B cell (primary cell): ENCODE measurements at regions not wholly inside any gene's neighbourhood (a gene's known extent, or its start where the extent isn't known, plus 50 kb on each side); places are given as distances from the start of the nearest gene placed in this dataset.

Experiments
- EZH2 ChIP-seq: IDR thresholded peaks from 2 replicates; pipeline ENCODE4 v1.6.1; 2012; ENCODE audit warnings: borderline replicate concordance, low read depth, mild to moderate bottlenecking, moderate library complexity, low read length; ENCODE audit not compliant: insufficient read depth, poor library complexity, severe bottlenecking
- TF ChIP-seq, protein P1 (sequence below): fragments of 200-600 bp; IDR thresholded peaks from one replicate; pipeline ENCODE4 v1.8.0; 2022; ENCODE audit warnings: antibody characterized with exemption, mild to moderate bottlenecking

DNA sequence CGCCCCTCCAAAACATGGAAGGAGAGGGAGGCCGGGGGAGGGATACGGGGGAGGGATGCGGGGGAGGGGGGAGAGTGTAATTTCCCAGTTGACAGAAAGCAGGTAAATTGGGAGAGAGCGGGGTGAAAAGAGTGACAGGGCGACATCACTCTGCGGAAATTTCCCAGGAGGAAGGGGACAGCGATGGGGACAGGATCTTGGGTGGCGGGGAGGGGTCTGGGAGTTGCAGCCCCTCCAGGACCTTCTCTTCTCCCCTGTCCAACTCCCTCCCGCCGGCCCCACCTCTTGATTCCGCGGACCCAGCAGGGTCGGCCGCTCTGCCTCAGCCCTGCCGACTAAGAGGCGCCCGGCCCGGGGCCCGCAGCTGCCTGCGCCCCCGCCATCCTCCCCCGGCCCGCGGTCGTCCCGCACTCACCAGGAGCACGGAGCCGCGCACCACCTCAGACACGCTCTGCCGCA lies 108.0 kb upstream of the DOCK9 start:
- TF ChIP-seq, protein P1, sequence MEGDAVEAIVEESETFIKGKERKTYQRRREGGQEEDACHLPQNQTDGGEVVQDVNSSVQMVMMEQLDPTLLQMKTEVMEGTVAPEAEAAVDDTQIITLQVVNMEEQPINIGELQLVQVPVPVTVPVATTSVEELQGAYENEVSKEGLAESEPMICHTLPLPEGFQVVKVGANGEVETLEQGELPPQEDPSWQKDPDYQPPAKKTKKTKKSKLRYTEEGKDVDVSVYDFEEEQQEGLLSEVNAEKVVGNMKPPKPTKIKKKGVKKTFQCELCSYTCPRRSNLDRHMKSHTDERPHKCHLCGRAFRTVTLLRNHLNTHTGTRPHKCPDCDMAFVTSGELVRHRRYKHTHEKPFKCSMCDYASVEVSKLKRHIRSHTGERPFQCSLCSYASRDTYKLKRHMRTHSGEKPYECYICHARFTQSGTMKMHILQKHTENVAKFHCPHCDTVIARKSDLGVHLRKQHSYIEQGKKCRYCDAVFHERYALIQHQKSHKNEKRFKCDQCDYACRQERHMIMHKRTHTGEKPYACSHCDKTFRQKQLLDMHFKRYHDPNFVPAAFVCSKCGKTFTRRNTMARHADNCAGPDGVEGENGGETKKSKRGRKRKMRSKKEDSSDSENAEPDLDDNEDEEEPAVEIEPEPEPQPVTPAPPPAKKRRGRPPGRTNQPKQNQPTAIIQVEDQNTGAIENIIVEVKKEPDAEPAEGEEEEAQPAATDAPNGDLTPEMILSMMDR = no peak
- TF ChIP-seq EZH2 = no peak
